Left renal pelvis (tissue), 4 donors: ENCODE measurements at regions not wholly inside any gene's neighbourhood (a gene's known extent, or its start where the extent isn't known, plus 50 kb on each side); places are given as distances from the start of the nearest gene placed in this dataset.
A peak's percentile ranks its signal among the peaks of the same experiment; 100 is the strongest.

ENCODE experiments used
- DNase-seq, 4 donors: peaks; one replicate each; pipeline ENCODE4 v3.0.0-alpha.2; 2013; ENCODE audit warnings: low read depth in 4 of 4, low spot score in 3 of 4

DNA sequence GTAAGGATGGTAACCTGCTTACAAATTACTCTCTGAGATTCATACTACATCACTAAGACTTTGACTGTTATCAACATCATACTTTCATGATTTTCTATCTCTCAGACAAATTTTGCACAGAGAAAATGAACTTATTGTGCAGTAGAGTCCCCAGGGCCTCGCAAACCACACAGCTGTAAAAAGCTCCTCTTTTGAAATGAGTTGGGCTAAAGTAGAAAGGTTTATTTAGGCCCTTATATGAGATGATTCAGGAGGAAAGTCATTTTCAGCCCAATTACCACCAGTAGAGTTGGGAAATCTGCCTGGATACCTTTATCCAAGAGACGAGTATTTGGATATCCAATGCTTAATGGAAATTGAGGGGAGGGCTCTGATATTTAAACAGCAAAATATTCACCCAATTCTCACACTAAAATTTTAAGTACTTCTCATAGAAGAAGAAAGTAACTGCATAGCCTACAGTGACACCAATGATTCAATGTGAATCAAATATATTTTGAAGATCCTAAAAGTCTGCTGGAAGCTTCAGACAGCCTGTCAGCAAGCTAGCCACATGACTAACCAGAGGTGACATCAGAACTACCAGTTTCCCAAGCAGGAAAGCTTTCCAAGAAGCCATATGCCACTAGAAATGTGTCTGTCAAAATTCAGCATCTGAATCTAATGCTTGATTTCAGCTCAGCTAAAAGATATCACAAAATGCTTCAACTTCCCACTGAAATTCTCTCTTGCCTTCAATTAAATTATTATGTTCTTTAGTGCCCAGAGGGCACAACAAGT is 190.1 kb upstream of the SYT1 start:
- DNase-seq, result no peak

DNA sequence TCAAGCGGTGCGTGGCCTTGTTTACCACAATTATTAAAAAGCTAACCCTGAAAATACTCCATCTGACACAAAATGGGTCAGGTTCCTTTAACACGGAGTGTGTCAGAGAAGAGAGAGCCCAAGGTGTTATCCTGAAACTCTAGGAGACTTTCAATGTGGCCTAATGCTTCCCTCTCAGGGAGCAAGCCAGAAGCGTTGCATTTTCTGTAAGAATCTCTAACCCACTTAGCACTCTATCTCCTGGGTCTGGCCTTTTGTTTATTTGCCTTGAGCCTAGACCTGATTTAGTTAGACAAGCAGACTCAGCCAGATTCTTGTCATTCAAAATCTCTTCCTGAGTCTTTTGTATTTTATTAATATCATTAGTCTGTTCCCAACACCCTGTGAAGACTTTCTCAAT is 184.0 kb upstream of the SYT1 start:
- DNase-seq, result no peak

DNA sequence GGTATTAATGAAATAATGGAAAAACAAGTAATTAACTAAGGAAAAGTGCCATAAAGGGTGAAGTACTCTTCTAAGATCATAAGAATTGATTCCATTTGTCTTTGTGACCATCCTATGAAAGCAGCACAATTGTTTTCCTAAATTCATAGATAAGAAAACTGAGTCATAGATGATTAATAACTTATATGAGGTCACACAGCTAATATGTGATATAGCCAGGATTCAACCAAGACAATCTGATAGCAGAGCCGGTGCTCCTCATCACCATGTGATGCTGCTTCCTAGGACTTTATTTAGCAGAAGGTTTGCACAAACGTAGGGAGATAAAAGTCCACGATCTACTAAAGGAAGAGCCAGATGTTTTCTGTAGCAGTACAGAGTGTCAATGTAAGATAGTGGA is 181.5 kb upstream of the SYT1 start:
- DNase-seq, result no peak

DNA sequence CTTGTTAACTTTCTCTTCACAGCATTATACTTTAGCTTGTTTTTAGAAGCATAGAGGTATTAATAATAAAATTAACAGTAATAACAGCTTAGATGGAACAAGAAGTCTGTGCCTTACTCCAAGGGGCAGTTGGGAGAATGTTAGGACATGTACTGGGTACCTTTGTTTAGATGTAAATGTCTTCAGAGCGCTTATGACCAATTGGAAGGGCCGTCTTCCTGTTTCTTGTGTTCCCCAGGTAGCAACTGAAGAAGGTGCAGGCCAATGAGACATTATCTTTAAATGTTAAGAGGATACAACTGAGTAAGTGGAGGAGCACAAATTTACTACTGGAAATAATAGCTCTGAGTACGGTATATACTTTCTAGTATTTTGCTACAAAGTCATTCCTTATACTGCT is 180.9 kb upstream of the SYT1 start:
- no peak for DNase-seq

DNA sequence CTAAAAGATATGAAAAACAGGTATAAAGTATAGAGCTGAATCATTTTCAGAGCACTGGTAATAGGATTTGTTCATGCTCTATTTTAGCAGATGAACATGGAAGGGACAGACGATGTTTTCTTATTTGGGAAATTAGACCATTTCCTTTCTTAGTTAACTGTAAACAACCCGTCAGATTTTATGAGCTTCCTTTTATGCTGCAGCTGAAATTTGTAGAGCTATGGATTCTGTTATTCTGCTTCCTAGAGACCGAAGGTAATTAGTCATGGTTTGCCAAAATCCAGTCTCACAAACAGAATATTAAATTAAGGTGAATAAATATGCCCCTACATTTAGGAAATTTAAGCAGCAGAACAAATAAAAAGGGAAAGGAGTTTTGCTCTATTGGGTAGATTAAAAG is 180.2 kb upstream of the SYT1 start:
- DNase-seq, result no peak

DNA sequence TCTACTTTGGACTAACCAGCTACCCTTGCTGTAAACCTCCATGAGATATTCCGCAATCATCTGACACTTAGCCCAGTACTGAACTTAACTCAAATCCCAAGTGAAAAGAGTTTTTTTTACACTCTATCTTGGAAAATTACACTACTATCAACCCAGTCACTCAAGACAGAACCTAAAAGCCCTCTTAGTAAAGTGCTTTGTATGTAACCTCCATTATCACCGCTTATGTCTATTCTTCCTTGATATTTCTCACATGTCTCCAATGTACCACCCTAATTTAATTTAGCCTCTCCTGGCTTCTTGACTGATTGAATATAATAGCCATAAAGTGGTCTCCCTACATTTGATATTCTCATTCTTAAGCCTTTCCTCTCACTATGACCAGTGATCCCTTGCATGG is 168.8 kb upstream of the SYT1 start:
- no peak for DNase-seq

DNA sequence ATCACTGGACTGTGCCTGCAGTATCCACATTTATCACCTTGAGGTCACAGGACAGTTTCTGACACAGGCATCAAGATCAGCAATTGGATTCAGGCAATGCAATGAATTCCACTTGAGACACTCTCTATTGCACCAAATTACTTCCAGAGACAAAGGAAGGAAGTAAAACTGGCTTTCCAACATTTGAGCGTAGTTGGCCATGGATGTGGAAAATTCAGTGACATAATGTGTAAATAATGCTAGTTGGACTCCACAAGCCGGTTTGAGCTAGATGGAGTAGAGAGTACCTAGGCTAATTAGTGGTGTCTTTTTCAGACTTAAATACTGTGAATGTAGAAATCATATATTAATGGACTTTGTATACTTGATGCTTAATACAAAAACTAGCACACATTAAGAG is 168.3 kb upstream of the SYT1 start:
- DNase-seq, result no peak

DNA sequence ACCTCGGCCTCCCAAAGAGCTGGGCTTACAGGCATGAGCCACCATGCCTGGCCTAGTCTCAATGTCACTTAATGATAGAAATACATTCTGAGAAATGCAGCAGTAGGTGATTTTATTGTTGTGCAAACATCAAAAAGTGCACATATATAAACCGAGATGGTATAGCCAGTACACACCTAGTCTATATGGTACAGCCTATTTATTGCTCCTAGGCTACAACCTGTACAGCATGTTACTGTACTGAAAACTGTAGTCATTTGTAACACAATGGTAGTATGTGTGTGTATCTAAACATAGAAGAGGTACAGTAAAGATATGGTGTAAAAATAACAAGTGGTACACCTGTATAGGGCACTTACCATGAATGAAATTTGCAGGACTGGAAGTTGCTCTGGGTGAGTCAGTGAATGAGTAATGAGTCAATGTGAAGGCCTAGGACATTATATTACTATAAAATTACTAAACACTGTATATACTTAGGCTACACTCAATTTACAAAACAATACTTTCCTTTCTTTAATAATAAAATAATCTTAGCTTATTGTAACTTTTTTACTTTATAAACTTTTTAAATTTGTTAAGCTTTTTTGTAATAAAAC is 166.7 kb upstream of the SYT1 start:
- no peak for DNase-seq

DNA sequence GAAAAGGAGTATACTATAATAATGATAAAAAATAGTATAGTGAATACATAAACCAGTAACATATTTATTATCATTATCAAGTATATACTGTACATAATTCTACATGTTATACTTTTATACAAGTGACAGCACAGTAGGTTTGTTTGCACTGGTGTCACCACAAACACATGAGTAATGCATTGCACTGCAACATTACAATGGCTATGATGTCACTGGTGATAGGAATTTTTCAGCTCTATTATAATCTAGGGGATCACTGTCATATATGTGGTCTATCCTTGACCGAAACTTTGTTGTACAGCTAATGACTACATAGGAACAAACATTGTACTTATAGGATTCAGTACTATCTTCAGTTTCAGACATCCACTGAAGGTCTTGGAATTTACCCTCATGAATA is 165.8 kb upstream of the SYT1 start:
- no peak for DNase-seq

DNA sequence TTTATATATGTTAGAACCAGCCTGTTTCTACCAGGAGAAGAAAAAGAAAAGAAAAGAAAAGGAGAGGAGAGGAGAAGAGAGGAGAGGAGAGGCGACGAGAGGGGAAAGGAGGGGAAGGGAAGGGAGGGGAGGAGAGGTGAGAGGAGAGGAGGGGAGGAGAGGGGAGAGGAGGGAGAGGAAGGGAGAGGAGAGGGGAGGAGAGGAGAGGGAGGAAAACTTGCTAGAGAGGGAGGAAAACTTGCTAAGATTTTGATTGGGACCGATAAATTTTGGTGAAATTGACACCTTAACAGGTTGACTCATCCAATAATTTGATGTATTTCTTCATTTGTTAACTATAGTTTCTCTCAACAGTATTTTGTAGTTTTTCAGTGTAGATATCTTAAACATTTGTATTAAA is 164.0 kb upstream of the SYT1 start:
- DNase-seq, result no peak

DNA sequence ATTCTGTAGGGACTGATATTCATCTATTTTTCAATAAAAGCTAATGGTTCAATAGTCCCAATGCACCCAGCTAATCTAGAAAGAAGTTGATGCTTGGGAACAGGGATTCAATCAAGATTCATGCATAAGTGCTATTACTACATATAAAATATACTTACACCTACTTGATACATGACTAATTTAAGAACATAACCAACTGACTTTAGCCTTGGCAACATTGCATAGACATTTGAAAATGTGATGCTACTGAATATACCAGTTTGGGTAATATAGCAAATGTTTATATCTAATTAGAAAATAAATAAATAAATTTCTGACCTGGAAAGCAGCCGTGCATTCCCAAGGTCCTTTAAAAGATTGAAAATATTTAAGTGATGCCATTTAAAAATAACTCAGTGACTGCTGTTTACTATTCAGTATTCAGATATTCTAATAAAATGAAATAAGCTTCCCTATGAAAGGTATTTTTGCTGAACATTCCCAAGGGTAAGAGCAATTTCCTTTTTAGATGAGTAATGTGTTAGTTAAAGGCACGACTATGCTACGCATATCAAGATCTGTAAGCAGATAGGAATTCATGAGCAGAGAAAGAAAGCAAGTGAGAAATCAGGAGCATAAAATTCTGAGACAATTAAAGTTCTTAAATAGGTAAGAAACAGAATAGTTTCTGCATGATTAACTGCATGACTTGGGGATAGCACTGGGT is 160.6 kb upstream of the SYT1 start:
- DNase-seq, result no peak

DNA sequence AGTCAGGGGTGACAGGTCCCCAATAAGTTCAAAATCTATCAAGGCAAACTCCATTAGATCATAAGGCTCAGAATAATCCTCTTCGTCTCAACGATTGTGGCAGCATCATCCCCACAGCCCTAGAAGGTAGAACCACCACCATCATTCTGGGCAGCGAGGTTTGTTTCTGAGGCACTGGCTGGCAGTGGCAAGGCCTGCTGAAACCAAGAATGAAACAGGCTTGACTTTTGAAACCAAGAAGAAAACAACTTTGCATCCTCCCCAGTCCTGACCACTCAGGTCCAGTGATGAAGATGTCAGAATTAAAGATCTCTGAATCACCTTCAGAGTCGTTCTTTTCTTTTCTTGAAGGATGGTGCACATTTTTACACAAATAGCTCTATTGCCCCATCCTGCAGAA is 152.6 kb upstream of the SYT1 start:
- no peak for DNase-seq

DNA sequence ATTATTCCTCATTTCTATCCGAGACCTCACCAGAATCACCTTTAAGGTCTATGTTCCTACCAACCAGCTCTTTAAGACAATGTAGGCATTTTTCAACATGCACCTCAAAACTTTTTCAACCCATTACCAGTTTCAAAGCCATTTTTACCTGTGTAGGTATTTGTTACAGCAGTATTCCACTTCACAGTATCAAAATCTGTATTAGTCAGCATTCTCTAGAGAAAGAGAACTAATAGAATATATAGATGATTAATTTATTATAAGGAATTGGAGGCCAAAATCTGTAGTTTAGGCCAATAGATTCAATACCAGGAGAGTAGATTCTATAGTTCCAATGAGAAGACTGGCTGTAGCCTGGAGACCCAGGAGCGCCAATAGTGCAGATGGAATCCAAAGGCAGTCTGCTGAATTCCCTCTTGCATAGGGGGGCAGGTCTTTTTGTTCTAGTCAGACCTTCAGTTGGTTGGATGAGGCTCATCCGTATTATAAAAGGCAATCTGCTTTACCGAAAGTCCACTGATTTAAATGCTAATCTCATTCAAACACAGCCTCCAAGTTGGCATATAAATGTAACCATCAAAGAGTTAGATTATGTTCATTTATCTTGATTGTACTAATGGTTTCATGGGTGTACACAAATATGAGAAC is 151.6 kb upstream of the SYT1 start:
- DNase-seq, result no peak

DNA sequence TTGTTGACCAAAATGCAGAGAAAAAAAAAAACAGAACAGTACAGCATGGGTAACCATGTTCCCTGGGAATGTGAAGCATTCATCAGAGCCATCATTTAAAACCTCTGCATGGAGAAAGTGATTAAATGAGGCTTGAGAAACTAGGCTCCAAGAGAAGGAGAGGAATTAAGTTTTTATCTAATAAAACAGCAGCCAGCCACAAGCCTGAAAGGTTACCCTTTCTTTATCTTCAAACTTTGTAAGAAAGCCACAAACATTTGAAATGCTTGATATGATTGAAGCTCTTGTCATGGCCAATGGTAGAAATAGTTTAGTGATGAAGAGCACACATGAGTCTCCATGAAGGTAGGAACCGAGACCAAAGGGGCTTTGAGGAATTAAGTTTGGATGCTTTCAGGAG is 144.9 kb upstream of the SYT1 start:
- no peak for DNase-seq

DNA sequence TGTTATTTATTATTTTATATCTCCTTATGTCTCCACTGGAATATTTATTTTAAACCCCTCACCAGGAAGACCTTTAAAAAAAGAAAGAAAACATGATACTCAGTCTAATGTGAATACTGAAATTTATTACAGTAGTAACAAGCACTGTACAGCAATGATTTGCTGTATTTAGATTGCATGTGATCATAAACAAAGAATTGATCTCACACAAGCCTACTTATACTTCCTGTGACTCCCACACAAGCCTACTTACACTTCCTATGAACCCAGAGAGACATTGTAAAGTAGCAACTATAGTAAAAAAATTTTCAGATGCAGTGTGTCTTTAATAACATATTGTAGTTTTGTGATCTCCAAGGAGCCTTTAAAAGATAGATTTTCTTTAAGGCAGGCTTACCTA is 142.7 kb upstream of the SYT1 start:
- DNase-seq, result peak; percentile 7 to 28 (median 24)

DNA sequence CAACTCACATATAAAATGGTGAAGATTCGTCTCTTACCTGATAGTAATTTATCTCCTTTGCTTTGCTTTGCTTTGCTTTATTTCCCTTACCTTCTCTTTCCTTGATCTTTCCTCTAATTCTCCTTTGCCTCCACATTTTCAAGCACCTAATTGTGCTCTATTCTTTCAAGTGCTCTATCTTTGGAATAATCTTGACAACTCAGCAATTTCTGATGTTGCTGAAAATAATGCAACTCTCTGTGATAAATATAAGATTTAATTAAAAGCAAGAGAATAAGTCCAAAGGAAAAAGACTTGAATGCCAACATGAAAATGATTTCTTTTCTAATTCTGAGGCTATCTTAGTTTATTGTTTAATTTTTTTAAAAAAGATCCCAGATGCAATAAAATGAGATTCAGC is 139.5 kb upstream of the SYT1 start:
- no peak for DNase-seq

DNA sequence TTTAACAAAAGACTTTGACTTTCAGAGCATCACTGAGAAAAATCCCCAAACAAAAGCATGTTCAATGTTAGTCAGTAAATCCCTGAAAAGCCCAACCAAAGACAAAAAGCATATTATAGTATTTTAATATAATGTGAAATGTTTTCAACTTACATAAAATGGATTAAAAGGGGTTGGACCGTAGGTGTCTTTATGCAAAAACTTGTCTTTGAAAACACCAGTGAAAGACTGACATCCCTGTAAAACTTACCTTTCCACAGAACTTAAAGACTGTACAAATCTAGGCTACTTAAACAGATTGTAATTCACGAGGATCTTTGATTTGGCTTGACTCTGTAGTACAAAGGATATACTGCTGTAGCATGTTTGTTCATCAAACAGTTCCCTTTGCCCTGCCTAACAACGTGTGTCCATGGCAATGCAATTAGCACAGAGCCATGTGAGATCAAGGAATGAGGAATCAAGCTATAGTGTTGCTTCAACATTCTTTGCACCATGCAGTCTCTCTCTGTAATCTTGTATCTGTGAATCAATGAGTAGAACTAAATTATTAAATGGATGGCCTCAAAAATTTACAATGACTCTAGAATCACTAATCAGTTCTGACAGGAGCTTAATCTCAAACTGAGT is 138.5 kb upstream of the SYT1 start:
- no peak for DNase-seq

DNA sequence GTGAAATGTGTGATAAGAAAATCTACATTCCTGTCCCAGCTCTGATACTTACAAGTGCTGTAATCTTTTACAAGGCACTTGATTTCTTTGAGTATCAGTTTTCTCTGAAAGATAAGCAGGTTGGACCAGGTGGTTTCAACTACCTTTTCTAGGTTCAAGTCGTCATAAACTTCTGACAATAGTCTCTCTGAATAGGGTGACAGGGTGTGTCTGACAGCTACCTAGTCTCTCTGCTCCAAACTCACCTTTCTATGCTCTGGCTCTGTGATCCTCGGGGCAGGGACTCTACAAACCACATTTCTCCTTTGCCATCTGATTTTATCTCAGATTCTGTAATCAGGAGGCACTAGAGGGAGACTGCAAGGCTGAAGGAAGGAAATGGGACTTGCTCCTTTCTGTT is 137.7 kb upstream of the SYT1 start:
- no peak for DNase-seq

DNA sequence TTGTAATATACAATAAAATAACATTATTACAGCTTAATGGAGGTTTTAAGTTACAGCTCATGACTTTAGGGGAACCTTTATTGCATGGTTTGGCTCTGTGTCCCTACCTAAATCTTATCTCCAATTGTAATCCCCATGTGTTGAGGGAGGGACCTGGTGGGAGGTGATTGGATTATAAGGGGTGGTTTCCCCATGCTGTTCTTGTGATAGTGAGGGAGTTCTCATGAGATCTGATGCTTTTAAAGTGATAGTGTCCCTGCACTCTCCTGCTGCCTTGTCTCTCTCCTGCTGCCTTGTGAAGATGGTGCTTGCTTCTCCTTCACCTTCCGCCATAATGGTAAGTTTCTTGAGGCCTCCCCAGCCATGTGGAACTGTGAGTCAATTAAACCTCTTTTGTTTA is 132.1 kb upstream of the SYT1 start:
- no peak for DNase-seq

DNA sequence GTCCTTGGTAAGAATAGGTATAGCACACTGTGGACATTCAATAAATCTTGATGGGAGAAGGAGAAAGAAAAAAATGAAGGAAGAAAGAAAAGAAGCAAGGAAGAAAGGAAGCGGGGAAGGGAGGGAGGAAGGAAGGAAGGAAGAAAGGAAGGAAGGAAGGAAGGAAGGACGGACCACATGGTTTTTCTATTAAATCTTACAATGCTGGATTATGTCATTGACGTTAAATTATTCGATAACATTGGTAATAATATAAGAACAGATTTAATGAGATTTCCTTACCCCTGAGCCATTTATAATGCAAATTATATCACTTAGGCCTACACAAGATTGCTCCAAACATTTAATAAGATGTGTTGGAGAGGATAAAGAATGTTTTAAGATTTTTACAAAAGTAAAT is 124.9 kb upstream of the SYT1 start:
- no peak for DNase-seq

DNA sequence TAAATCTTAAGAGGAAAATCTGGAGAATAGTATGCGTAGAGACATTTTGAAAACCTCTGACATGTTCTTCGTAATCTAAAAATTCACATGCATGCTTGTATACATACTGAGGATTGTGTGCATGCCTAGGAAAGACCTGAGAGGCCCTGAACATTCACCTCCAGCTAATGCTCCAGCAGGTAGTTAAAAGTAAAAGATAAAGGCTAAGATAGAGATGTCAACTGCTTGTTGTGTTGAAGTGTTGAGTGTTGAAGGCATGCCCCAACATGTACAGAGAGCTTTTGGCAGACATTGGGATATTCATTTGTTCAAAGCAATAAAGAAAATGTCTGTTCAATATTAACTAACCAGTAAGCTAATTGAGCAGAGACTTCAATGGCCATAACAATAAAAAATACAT is 118.6 kb upstream of the SYT1 start:
- no peak for DNase-seq
